SHP77 treated with DMSO at 0.1 percent for 48 hours (cell line): ENCODE measurements at regions not wholly inside any gene's neighbourhood (a gene's known extent, or its start where the extent isn't known, plus 50 kb on each side); places are given as distances from the start of the nearest gene placed in this dataset.

Source experiments
- DNase-seq: peaks from one replicate; lab custom pipeline; 2025; lab: John Stamatoyannopoulos, UW

GRCh38 chr5:116681334-116682013, 106.9 kb upstream of the SEMA6A start:
- DNase-seq: no peak

DNA sequence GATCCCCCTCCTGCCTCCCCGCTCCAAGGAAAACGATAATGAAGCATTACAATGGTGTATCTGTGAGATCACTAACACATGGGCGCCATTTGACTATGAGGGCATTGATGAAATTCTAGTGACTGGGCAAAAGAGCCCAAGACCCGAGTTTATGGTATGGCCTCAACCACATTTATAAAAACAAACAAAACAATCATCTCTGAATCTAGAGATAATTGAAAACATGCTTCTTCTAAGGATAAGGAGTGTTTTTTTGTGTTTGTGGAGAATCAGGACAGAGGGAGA, 100.9 kb upstream of the SEMA6A start:
- DNase-seq: no peak

- no peak for DNase-seq
These were observed 100.4 kb upstream of the SEMA6A start for GRCh38 chr5:116674881-116675625.

GRCh38 chr5:116673453-116673852, 98.8 kb upstream of the SEMA6A start:
- DNase-seq: no peak

DNA sequence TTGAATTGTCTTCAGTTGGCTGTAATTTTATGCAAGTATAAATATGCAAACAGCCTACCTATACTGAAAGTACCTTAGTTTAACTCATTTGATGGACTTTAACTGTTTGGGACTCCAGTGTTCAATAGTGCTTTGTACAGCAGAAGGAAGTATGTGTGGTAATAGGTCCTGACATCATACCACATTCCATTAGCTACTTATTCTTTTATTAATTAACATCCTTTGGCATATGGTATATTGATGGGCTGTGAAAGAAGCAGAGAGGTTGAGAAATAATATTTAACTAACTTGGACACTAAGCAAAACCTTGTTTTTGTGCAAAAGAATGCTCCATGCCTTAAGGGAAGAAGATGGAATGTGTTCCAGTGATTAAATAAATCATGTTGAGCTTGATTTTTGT, 97.6 kb upstream of the SEMA6A start:
- DNase-seq: no peak

- no peak for DNase-seq
These were observed 96.7 kb upstream of the SEMA6A start for GRCh38 chr5:116671211-116671736.

GRCh38 chr5:116669261-116670031, 94.8 kb upstream of the SEMA6A start:
- DNase-seq: no peak

- DNase-seq: no peak
These were observed 93.8 kb upstream of the SEMA6A start for GRCh38 chr5:116668390-116668789.

DNA sequence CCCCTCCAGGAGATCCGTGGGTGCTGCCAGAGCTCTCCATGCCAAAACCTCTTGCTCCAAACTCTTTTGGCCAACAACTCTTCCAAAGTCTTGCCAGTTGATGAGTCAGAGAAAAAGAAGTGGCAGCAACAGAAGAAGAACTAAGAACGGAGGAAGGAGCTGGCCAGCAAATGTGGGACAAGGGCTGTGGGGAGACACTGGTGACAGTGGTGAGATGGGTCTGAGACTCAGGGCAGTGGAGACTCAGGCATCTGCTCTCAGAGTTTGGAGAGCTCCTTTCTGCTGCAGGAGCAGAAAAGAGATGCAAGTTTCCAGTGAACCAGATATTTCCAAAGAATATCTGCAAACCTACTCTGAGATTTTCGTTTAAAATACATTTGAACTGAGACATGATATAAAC, 92.3 kb upstream of the SEMA6A start:
- no peak for DNase-seq

- DNase-seq: no peak
These were observed 90.4 kb upstream of the SEMA6A start for GRCh38 chr5:116664988-116665387.

- no peak for DNase-seq
These were observed 88.5 kb upstream of the SEMA6A start for GRCh38 chr5:116663081-116663480.

DNA sequence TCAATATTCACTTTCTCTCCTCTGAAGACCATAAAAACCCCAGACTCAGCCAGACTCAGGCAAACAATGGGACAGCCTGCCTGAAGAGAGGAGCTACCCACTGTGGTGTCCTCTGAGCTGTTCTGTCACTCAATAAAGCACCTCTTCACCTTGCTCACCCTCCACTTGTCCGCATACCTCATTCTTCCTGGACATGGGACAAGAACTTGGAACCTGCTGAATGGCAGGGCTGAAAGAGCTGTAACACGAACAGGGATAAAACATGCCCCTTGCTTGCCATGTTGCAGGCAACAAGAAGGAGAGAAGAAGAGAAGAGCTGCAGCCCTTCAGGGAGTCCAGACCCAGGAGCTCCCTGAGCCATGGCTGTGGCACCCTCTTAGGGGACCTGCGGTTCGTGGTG, 86.8 kb upstream of the SEMA6A start:
- no peak for DNase-seq

DNA sequence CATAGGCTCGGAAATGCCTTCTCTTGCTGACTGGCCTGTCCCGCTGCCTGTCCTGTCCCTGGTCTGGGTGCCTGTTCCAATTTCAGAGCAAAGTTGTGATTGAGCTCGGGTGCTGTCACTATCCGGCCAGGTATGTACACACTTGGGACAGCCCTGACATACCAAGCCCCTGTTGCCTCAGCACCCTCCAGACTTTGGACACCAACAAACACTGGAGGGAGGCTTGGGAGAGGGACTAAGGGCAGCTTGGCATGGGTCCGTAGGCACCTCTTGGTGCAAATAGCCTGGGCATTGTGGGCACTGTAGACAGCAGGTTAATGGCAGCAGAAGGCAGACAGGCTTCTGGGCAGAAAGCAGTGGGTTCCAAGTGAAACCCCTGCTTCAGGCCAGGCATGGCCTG, 86.3 kb upstream of the SEMA6A start:
- DNase-seq: no peak

DNA sequence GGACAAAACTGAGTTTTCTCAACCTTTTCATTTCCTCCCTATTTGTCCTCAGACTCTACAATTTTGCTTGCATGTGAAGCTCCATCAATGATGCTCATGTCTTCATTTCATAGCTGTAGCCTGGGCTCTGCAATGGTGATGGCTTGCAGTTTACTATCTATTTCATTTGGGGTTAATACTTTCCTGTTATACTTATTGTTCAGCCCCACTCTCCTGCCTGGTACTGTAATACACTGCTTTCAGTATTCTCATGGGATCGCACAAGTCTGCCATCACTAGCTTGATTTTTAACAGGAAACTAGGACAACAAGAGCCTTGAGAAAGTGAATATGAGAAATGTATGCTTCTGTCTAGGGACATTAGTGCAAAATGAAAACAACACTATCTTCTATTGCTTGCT, 84.2 kb upstream of the SEMA6A start:
- DNase-seq: no peak

DNA sequence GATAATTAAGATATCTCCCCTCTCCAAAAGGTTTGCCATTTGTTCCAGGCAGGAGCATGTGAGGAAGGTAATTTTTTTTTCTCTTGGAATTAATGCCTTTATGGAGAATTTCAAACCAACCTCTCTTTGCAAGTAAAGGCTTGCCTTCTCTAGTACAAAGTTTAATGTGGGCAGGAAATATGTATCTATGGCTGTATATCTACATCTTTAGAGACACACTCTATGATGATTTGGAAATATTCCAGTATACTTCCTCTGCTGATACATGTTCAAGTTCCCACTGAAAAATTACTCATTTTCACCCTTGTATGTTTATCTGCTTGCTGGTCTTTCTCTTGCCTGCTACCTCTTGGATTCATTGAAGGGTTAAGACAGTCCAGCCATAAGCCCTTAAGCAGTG, 83.5 kb upstream of the SEMA6A start:
- DNase-seq: no peak

DNA sequence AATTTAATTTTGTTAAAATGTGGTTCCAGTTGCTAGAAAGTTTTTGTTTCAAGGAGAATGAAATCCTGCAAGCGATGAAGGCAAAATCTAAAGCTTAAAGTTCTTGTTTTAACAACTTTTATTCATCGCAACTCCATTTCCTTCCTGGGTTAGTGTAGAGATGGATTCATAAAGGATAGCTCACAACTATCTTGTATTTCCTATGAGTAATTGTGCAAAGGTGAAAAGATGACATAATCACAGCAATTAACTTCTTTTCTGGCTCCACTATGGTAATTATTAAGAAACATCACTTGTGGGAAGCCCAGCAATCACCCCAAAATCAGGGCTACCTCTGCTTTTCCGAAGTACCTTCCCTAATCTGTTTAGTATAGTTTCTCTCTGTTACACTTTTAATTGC, 80.8 kb upstream of the SEMA6A start:
- DNase-seq: no peak

DNA sequence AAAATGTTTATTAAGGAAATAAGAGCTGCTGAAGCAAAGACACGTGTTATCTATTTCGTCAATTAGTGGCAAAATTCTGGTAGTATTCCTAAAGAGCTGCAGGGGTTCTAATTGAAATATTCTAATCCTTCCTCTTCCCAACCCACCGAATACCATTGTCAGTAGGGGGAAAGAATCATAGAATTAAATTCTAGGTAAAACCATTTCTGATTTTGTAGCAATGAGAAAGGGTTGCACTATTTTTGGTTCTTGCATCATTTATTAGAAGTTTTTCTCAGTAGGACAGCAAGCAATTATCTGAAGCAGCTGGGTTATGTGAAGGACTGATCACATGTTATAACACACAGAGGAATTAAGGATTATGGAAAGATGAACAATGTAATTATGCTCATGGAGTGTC, 80.3 kb upstream of the SEMA6A start:
- DNase-seq: no peak

DNA sequence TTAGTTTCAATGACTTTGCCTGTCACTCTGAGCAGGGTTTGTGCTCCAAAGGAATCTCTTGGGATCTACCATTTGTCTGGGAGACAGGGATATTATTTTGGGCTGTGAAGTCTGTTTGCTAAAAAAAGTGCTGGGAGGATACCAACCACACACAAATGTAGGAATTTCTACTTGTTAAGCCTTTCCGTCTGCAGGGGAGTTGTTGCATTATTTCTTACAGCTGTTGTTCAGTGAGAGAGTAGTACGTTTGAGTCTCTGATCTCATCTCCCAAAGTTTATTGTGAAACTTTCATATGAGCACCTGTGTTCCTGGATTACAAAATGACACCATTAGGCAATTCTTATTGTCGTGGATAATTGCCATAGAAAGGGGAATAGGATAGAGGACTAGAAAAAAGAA, 78.3 kb upstream of the SEMA6A start:
- DNase-seq: no peak

DNA sequence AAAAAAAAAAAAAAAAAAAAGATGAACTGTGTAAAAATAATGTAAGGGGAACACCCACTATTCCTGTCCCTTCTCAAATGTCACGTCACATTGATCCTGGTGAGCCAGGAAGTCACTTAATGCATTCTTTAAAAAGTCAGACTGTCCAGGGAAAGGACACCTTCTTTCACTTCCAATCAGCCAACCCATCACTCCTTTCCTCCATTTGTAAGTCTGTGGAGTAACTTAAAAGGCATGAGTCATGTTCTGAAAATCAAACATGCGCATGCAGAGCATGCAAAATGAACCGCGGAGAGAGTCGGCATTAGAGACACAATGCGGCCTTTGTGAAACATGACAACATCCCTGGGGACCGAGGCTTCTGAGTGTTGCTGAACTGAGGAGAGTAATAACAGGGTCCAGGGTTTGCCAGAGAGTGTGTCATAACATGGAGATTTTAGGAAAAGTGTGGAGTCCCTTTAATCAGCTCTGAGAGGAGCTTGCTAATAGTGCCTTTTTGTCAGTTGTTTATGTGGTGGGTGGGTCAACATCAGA, 77.6 kb upstream of the SEMA6A start:
- no peak for DNase-seq

GRCh38 chr5:116651653-116652052, 77.0 kb upstream of the SEMA6A start:
- no peak for DNase-seq

DNA sequence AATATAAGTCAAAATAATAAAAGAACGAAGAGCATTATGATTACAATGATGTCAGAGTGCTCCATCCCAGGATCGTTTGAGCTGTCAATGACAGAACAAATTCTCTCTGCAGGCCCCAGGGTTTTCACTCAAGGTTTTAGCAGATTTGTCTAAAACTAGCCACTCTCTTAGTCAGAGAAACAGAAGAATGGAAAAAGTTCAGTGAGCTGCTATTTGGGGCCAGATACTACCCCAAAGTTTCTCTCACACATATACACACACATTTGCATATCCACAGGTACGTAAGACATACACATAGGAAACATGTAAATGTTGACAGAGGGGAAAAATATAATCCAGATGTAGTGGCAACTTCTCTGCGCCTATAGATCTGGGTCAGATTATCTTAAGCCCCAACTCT, 76.3 kb upstream of the SEMA6A start:
- DNase-seq: no peak

GRCh38 chr5:116650544-116650943, 75.9 kb upstream of the SEMA6A start:
- DNase-seq: no peak
